ENCODE measurements at regions not wholly inside any gene's neighbourhood (a gene's known extent, or its start where the extent isn't known, plus 50 kb on each side); places are given as distances from the start of the nearest gene placed in this dataset.

GRCh38 chr17:72526769-72527168 lies 405.9 kb downstream of the SOX9 start:
- TF ChIP-seq, protein P1, sequence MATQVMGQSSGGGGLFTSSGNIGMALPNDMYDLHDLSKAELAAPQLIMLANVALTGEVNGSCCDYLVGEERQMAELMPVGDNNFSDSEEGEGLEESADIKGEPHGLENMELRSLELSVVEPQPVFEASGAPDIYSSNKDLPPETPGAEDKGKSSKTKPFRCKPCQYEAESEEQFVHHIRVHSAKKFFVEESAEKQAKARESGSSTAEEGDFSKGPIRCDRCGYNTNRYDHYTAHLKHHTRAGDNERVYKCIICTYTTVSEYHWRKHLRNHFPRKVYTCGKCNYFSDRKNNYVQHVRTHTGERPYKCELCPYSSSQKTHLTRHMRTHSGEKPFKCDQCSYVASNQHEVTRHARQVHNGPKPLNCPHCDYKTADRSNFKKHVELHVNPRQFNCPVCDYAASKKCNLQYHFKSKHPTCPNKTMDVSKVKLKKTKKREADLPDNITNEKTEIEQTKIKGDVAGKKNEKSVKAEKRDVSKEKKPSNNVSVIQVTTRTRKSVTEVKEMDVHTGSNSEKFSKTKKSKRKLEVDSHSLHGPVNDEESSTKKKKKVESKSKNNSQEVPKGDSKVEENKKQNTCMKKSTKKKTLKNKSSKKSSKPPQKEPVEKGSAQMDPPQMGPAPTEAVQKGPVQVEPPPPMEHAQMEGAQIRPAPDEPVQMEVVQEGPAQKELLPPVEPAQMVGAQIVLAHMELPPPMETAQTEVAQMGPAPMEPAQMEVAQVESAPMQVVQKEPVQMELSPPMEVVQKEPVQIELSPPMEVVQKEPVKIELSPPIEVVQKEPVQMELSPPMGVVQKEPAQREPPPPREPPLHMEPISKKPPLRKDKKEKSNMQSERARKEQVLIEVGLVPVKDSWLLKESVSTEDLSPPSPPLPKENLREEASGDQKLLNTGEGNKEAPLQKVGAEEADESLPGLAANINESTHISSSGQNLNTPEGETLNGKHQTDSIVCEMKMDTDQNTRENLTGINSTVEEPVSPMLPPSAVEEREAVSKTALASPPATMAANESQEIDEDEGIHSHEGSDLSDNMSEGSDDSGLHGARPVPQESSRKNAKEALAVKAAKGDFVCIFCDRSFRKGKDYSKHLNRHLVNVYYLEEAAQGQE (IDR thresholded peaks at IDR 0.05) = no peak
- TF ChIP-seq CTCF (IDR thresholded peaks at IDR 0.05; ENCODE audit: low read depth, low read length, missing input control) (no peak), GABPA (IDR thresholded peaks at IDR 0.05 in 1 of 2, conservative IDR thresholded peaks at IDR 0.05 in 1 of 2) (no peak), MAX (IDR thresholded peaks at IDR 0.05) (no peak), HNF4A (conservative IDR thresholded peaks at IDR 0.05) (no peak), NR2F2 (IDR thresholded peaks at IDR 0.05) (no peak), SP1 (IDR thresholded peaks at IDR 0.05) (no peak), JUND (IDR thresholded peaks at IDR 0.05) (no peak), HNF4G (IDR thresholded peaks at IDR 0.05) (no peak), RAD21 (IDR thresholded peaks at IDR 0.05) (no peak), TAF1 (conservative IDR thresholded peaks at IDR 0.05) (no peak), FOXA2 (IDR thresholded peaks at IDR 0.05) (no peak)
- TF ChIP-seq, protein P2, sequence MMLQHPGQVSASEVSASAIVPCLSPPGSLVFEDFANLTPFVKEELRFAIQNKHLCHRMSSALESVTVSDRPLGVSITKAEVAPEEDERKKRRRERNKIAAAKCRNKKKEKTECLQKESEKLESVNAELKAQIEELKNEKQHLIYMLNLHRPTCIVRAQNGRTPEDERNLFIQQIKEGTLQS (IDR thresholded peaks at IDR 0.05) = no peak

Data from liver (tissue), 3 donors.